SK-N-SH treated with all-trans-retinoic acid at 6 μM for 48 hours (cell line): ENCODE measurements at regions not wholly inside any gene's neighbourhood (a gene's known extent, or its start where the extent isn't known, plus 50 kb on each side); places are given as distances from the start of the nearest gene placed in this dataset.

Experiments used
- ARNTL ChIP-seq: fragments of 450-650 bp; formaldehyde crosslinking; IDR thresholded peaks from 2 replicates; pipeline ENCODE4 v1.5.0; 2020; ENCODE audit warnings: low read depth, mild to moderate bottlenecking, moderate library complexity, borderline replicate concordance
- ISL1 ChIP-seq: fragments of 250-450 bp; sonication (Bioruptor Pico); IDR thresholded peaks from 2 replicates; pipeline ENCODE4 v2.1.2; 2022; ENCODE audit warnings: mild to moderate bottlenecking, moderate library complexity
- PATZ1 ChIP-seq: fragments of 250-450 bp; sonication (Bioruptor Pico); IDR thresholded peaks from 2 replicates; pipeline ENCODE4 v1.8.0; 2020; ENCODE audit warnings: mild to moderate bottlenecking, moderate library complexity, borderline replicate concordance
- PPARA ChIP-seq: fragments of 250-450 bp; sonication (Bioruptor Pico); IDR thresholded peaks from 2 replicates; pipeline ENCODE4 v1.5.0; 2020; ENCODE audit warnings: mild to moderate bottlenecking, borderline replicate concordance
- RARB ChIP-seq: fragments of 250-450 bp; sonication (Bioruptor Pico); IDR thresholded peaks from 2 replicates; pipeline ENCODE4 v1.8.0; 2021; ENCODE audit warnings: mild to moderate bottlenecking, moderate library complexity
- ZNF70 ChIP-seq: fragments of 450-650 bp; formaldehyde crosslinking; IDR thresholded peaks from 2 replicates; pipeline ENCODE4 v1.5.0; 2020; ENCODE audit warnings: mild to moderate bottlenecking, moderate library complexity
- ZNF8 ChIP-seq: fragments of 450-650 bp; formaldehyde crosslinking; IDR thresholded peaks from 2 replicates; pipeline ENCODE4 v1.5.0; 2020; ENCODE audit warnings: mild to moderate bottlenecking, moderate library complexity

- TF ChIP-seq ISL1 (CRISPR knock-in tag): no peak
- no peak for TF ChIP-seq RARB (CRISPR knock-in tag)
- TF ChIP-seq PATZ1: no peak
- TF ChIP-seq ZNF8 (CRISPR knock-in tag): no peak
- no peak for TF ChIP-seq PPARA
- TF ChIP-seq ARNTL (CRISPR knock-in tag): no peak
- TF ChIP-seq ZNF70 (CRISPR knock-in tag): no peak
Observed at GRCh38 chrX:39703307-39703706, 394.5 kb downstream of the BCOR start.
